GM10266 (cell line): ENCODE measurements at regions not wholly inside any gene's neighbourhood (a gene's known extent, or its start where the extent isn't known, plus 50 kb on each side); places are given as distances from the start of the nearest gene placed in this dataset.

ENCODE experiments used
- DNase-seq: peaks from one replicate; pipeline ENCODE4 v3.0.0; 2012; ENCODE audit errors: extremely low spot score
- TF ChIP-seq, protein P1 (sequence below): IDR thresholded peaks from 2 replicates; pipeline ENCODE4 v1.5.1; 2012; ENCODE audit warnings: mild to moderate bottlenecking, low read depth; ENCODE audit not compliant: control insufficient read depth, insufficient read depth; ENCODE audit errors: missing control alignments

DNA sequence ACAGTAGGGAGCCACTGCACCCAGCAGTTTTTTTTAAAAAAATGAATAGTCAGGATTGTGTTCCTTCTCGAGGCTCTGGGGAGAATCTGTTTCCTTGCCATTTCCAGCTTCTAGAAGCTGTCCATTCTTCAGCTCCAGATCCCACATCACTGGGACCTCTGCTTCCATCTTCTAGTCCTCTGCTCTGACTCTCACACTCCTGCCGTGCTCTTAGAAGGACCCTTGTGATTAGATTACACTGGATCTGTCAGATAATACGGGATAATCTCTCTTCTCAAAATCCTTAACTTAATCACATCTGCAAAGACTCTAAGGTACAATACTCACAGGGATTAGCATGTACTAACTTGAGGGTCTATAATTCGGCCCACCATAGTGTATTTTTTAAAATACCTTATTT is 158.9 kb upstream of the SP4 start:
- TF ChIP-seq, protein P1, sequence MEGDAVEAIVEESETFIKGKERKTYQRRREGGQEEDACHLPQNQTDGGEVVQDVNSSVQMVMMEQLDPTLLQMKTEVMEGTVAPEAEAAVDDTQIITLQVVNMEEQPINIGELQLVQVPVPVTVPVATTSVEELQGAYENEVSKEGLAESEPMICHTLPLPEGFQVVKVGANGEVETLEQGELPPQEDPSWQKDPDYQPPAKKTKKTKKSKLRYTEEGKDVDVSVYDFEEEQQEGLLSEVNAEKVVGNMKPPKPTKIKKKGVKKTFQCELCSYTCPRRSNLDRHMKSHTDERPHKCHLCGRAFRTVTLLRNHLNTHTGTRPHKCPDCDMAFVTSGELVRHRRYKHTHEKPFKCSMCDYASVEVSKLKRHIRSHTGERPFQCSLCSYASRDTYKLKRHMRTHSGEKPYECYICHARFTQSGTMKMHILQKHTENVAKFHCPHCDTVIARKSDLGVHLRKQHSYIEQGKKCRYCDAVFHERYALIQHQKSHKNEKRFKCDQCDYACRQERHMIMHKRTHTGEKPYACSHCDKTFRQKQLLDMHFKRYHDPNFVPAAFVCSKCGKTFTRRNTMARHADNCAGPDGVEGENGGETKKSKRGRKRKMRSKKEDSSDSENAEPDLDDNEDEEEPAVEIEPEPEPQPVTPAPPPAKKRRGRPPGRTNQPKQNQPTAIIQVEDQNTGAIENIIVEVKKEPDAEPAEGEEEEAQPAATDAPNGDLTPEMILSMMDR, result no peak
- DNase-seq, result no peak

DNA sequence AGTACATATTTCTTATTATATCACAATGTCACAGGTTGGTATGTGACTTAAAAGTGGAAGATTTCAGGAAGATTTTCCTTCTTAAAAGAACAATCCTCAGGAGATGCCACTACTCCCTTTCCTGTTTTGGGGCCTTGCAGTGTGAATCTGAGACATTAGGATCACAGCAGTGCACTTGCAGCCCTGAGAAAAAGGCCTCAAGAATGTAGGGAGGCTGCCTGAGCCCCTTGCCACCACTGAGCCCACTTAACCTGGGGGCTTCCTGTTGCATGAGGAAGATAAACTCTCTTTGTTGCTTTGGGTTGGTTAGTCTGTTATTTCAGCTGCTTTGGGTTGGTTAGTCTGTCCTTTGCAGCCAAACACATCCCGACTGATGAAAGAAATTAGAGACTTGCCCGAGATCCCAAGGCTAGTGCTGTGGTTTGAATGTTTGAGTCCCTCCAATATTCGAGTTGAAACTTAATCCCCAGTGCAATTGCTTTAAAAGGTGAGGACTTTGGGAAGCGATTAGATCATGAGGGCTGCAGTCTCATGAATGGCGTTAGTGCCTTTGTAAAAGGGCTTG is 151.3 kb upstream of the SP4 start:
- TF ChIP-seq, protein P1, result no peak
- no peak for DNase-seq

DNA sequence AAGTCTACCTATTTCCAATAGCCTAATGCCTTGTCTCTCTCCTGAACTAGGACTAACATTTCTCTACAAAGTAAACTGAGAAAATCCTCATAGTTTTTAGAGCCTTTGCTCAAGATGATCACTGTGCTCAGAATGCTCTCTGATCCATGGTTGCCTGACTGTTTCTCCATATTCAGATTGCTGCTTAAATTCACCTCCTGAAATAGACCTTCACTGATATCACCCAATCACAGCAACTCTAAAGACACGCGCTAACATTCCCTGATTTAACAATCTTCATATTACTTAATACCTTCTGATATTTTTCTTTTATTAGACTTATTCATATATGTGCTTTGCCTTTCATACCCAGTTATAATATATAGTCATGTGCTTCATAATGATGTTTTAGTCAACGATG is 148.9 kb upstream of the SP4 start:
- DNase-seq, result no peak
- TF ChIP-seq, protein P1, result no peak

DNA sequence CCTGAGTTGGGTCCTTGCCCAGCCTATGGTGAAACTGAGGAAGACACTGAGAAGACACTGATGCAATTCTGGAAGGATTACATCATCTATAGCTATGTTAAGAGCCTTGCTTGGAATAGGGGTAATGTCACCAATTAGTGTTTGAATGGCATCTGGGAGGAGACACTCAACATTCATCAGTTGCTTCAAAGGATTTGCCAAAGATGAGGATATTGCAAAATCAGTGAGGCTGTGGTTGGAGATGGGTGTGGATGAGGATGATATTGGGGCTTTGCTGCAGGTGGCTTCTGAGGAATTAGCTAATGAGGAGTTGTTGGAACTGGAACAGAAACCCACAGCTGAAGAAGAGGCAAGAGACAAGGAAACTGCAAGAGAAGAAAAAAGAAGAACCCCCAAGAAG is 146.7 kb upstream of the SP4 start:
- TF ChIP-seq, protein P1, result no peak
- DNase-seq, result no peak

DNA sequence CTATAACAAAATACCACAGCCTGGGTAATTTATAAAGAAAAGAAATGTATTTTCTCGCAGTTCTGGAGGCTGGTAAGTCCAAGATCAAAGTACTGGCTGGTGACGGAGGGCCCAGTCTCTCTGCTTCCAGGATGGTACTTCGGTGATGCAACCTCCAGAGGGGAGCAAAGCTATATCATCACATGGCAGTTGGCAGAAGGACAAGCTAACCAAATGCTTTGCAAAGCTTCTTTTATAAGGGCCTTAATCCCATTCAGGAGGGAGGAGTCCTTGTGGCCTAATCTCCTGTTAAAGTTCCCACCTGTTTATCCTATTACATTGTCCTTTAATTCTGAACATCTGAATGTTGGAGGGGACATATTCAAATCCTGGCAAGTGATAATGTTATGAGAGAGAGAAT is 134.1 kb upstream of the SP4 start:
- no peak for DNase-seq
- TF ChIP-seq, protein P1, result no peak

DNA sequence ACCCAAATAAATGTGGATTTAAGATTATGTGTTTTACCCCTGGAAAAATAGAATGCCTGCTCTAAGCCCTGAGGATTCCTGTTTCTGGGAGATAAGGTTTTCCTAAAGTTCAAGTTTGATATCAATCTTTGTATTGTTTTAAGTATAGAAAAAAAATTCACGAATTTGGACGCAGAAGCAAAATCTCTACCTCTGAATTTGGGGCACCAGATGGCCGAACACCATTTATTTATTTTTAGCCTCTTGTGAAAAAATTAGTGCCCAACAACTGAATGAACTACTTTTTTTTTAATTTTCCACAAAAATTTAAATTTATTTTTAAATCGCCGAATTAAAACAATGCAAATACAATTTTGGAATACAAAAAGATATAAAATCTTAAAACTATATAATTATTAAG is 128.1 kb upstream of the SP4 start:
- TF ChIP-seq, protein P1, result no peak
- DNase-seq, result no peak

DNA sequence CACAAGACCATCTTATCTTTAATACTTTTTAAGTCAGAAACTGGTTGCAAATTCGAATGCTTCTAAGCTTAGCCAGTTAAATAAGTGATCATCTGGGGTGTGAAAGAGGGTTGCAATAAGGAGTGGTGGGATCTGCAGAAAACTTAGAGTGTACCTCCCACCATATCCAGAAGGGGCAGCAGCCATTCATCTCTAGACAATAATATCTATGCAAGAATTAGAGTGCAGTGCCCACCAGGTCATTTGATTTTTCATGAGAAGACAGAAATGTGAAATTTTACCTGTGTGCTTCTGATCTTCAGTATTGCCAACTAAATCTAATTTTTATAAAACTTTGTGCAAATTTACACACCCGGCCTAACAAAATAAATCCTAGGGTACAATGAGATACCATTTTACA is 127.2 kb upstream of the SP4 start:
- TF ChIP-seq, protein P1, result peak; percentile 10
- no peak for DNase-seq
